ENCODE measurements at regions not wholly inside any gene's neighbourhood (a gene's known extent, or its start where the extent isn't known, plus 50 kb on each side); places are given as distances from the start of the nearest gene placed in this dataset.

DNA sequence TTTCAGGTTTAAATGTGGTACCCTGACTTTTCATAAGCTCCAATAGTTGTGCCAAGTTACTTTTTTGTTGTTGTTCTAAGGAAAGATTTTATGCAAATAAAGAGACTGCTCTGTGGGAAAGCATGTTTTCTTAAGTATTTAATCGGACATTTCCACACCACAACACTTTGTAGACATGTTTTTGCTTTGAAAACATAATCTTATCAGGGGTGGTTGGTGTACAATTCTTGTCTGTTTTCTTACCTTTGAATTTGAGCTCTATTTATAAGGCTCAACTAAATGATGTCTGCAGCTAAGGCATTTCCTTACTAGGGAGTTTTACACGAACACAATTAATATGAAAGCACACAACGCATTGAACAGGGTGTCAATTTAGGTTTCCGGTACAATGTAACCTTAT, 81.5 kb upstream of the CDIN1 start:
- DNase-seq: no peak

GRCh38 chr15:36498401-36498800, 81.0 kb upstream of the CDIN1 start:
- no peak for DNase-seq

GRCh38 chr15:36498916-36499315, 80.5 kb upstream of the CDIN1 start:
- DNase-seq: no peak

DNA sequence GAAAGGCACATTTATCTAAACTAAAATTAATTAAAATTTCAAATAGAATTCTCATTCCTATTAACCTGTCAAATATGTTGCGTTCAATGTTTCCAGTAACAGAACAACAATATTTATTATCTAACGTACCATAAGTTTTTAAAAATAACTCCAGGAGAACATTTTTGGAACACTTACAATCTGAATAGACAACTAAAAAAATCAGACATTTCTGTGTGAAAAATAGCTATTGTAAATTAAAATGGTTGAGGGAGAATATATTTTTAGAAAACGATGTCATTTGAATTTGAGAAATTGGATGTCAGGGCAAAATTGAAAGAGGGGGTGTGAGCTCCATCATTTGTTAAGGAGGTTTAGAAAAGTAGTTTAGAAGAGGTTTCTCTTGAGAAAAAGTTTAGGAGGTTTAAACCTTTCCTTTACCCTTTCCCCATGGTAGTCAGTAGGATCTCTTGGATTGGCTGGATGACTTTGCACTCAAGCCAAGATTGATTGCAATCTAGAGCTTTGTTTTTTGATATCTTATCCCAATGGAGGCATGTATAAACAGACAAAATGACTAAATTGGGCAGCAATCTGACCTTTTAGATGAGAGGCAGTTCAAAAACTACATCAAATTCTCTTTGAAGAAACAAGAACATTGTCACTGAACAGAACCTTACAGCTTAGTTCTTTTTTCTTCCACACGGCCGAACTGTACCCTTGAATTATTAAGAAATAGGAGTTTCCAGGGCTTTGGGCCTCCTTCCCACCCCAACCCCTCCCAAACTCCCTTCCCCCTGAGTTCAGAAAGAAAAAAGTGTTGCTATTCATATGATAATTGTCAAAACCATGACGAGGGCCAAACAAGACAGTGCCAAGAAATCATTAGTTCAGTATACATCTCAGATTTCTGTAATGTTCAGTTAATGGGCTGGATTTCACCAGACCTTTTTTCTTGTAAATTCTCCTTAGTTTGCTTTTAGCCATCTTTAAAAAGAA, 79.7 kb upstream of the CDIN1 start:
- DNase-seq: no peak

GRCh38 chr15:36501063-36501678, 78.3 kb upstream of the CDIN1 start:
- DNase-seq: peak in 1 of 5 donors; percentile 3

DNA sequence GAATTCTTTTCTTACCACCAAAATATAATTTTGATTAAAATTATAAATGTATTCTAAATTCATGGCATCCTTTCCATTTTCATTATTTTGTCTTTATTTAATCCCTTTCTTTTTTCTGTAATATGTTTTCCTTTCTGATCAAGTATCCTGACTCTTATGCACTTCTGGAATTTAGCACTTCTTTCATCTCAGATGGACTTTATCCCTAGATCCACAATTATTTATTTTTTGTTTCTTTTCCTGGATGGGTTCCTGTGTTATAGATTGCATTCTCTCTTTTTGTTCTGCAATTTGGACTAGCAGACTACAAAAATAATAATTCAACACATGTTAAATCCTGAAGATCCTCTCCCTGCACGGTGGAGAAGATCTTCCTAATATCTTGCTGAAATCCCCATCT, 76.9 kb upstream of the CDIN1 start:
- DNase-seq: no peak

DNA sequence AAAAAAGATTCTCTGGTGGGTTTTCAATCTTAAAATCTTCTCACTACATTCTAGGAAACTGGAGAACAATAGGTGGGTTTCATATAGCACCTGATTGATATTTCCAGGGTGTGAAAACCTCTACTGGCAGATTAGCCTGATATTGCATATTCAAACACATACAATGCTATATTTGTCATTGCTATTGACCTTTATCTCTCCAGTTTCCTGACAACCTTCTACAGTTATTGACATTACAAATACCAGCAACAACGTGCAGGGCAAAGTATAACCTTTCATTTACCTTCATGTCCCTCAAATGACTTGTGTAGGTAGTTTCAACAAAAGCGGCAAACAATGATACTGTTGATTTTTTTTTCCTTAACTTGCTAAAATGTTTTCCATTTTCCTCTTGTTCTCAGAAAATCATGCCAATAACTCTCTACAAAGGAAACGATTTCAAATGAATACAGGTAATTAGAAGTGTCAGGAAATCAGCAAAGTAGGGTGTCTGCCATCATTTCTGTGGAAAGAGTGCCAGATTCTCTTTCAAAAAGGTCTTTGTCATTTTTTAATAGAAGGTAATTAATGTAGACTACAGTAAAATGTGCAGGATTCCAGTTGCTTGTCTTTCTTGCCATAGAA, 72.6 kb upstream of the CDIN1 start:
- no peak for DNase-seq

DNA sequence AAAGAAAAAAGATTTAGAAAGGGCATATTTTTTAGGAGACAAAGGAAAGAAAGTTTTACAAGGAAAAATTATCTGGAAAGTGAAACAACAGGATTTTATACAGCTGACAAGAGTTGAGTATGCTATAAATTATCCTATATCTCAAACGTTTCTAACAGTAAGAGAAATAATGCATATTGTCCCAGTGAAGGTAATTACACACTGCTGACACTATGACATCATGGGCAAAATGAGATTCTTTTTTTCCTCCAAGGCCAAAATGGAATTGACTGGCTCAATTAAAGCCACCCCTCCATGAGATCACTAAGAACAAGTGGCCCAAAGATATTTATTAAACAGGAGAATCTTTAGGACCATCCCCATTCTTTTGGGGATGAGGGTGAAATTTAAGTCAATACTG, 72.0 kb upstream of the CDIN1 start:
- DNase-seq: no peak

- no peak for DNase-seq
Observed at GRCh38 chr15:36511594-36511993, 67.8 kb upstream of the CDIN1 start.

DNA sequence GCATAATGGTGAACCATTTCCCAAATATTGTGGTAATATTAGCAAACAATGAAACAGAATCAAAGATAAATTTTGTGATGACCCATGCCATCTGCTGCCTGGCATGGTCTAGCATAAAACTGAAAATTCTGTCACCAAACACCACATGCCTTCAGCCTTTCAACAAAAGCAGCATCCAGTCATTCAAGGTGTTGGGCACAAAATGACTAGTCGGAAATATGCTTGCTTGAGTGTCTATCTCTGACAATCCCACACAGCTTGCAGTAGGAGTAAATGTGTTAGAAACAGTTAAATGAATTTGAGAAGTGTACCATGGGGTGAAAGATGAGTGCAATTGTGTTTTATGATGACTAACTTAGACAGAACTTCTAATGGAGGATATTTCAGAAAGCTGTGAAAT, 61.7 kb upstream of the CDIN1 start:
- DNase-seq: no peak

DNA sequence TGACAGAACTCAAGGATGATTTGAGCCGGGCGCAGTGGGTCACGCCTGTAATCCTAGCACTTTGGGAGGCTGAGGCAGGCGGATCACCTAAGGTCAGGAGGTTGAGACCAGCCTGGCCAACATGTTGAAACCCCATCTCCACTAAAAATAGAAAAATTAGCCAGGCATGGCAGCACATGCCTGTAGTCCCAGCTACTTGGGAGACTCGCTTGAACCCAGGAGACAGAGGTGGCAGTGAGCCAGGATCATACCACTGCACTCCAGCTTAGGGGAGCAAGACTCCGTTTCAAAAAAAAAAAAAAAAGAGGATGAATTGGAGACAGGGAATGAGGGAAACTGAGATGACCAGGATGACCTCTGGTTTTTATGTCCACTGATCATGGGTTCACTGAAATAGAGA, 60.4 kb upstream of the CDIN1 start:
- no peak for DNase-seq

DNA sequence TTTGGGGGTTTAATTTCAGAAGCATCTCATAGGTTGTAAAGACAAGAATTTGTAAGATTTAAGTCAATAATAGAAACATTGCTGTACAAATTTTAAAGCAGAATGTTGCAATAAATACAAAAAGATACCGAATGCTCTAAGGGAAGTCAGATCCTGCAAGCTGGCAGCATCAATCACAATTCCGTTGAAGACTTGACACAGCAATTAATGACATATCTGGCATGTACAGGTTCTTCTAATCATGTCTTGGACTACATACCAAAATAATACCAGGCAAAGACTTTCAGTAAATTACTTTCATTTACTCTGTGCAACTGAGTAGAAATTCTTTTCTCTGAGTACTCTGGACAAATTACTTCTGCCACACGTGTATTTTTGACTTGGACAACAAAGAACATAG, 54.0 kb upstream of the CDIN1 start:
- no peak for DNase-seq

DNA sequence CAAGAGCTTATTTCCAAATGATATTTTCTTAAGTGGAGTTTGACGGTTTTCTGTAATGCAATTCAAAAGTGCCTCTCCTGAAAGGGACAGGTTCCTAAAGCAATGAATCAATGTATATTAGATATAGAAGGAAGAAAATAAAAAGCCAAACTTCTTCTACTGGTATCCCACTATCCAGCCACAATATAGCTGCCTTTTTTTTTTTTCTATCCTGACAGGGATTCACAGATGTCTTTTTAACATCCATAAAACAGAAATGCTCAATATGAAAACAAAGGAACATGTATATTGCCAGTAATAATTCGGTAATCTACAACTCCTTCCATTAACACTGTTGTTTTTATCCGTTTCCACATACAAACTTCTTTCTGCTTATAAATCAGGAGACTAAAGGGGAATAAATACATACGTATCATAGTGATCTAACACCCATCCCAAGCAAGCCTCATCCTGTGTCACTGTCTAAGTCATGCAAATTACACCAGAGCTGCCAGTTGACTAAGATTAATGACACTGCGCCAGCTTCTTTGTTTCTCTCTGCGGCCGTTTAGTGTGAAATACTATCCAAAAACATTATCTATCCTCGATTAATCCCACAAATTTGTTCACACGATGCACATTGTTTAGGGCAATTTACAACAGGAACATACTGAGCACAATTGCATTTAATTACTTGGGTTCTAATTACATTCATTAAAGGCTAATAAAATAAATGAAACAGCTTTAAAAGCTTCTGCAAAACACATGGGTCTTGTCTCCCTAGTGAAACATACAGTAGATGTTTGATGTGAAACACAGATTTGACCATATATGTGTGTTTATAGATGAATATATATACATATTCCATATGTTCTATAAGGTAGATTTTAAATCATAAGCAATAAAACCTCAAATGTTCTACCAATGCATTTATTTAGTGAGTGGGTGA, 51.9 kb upstream of the CDIN1 start:
- DNase-seq: no peak

- no peak for DNase-seq
Observed at GRCh38 chr15:36529296-36530011, 50.0 kb upstream of the CDIN1 start.

All from T-helper 1 cell (primary cell).